Heart left ventricle (tissue), 16 donors: ENCODE measurements at regions not wholly inside any gene's neighbourhood (a gene's known extent, or its start where the extent isn't known, plus 50 kb on each side); places are given as distances from the start of the nearest gene placed in this dataset.

Experiments used
- ATAC-seq, 4 donors: fragments of 200-7000 bp; cut with Tn5 transposase; one replicate each; pipeline ENCODE4 v1.9.1; 2020 to 2022; ENCODE audit warnings: moderate library complexity in 4 of 4, mild to moderate bottlenecking in 3 of 4, moderate number of reproducible peaks in 1 of 4
- DNase-seq, 5 donors: peaks; one replicate each; pipeline ENCODE4 v3.0.0-alpha.2; 2020
- H3K27ac ChIP-seq, 12 donors: fragments of 200-600 bp; sonication (generic) in 4 of 12; one replicate each; pipeline versions ENCODE4 v1.5.0 to v1.8.0; 2016 to 2022; ENCODE audit warnings: mild to moderate bottlenecking in 2 of 12
- H3K27me3 ChIP-seq, 9 donors: fragments of 200-600 bp; sonication (generic) in 2 of 9; one replicate each; pipeline versions ENCODE4 v1.5.1 to v1.8.0; 2016 to 2022; ENCODE audit warnings: mild to moderate bottlenecking in 3 of 9
- H3K36me3 ChIP-seq, 9 donors: fragments of 200-600 bp; sonication (generic) in 2 of 9; one replicate each; pipeline versions ENCODE4 v1.5.0 to v1.8.0; 2018 to 2022; ENCODE audit warnings: mild to moderate bottlenecking in 2 of 9
- H3K4me1 ChIP-seq, 12 donors: fragments of 200-600 bp; sonication (generic) in 4 of 12; one replicate each; pipeline versions ENCODE4 v1.5.0 to v1.8.0; 2016 to 2022; ENCODE audit warnings: mild to moderate bottlenecking in 3 of 12
- H3K4me3 ChIP-seq, 12 donors: fragments of 200-600 bp; sonication (generic) in 4 of 12; one replicate each; pipeline versions ENCODE4 v1.5.0 to v1.8.0; 2017 to 2022; ENCODE audit warnings: mild to moderate bottlenecking in 9 of 12, moderate library complexity in 4 of 12
- H3K9me3 ChIP-seq, 12 donors: fragments of 200-600 bp; sonication (generic) in 4 of 12; one replicate each; pipeline versions ENCODE4 v1.5.0 to v1.8.0; 2016 to 2022; ENCODE audit warnings: mild to moderate bottlenecking in 1 of 12
- CTCF ChIP-seq, 12 donors: fragments of 200-600 bp; sonication (generic) in 4 of 12; IDR thresholded peaks; one replicate each; pipeline versions ENCODE4 v1.5.0 to v1.8.0; 2018 to 2022; ENCODE audit warnings: antibody characterized with exemption in 12 of 12, mild to moderate bottlenecking in 5 of 12
- POLR2A ChIP-seq, 2 donors: fragments of 450-650 bp; IDR thresholded peaks; one replicate each; pipeline ENCODE4 v1.6.1; 2017; ENCODE audit warnings: antibody characterized with exemption in 2 of 2, mild to moderate bottlenecking in 2 of 2, moderate library complexity in 2 of 2
- WGBS, 4 donors: extraction: QIAGEN DNeasy Blood & Tissue Kit in 2 of 4; methylation state at CpG; one replicate each; pipeline versions ENCODE4 v1.1.5 to v1.1.7; 2013 to 2018; 5-methylcytosine and 5-hydroxymethylcytosine counted together
- intact Hi-C, 10 donors: fragments of 100-400 bp; cut with DNase I; formaldehyde crosslinking; loops; one replicate each; pipeline versions ENCODE4 v1.11.1 to v1.14.2; 2022
- donor health status: ischemic (EF 13 %, LVEDD 7.1; RV severe dilation, severe dysfunction).
- donor health status: healthy with polysubstance abuse.
- donor health status: DM: no; HTN: yes; CAD: no.
- donor health status: DM: no; HTN: no; CAD: no.
- donor health status: ischemic (EF 25% LVEDD 6.9; RV normal size, moderate dysfunction).
- donor health status: ischemic (EF 25% LVEDD 5.7; RV mildly dilated, moderate dysfunction).
- donor health status: healthy.
- donor health status: DM: yes; HTN: yes; CAD: no.
- donor health status: ischemic (EF 35%, LVEDD 5.7; RV mildly dilated, moderate dysfunction).
- donor health status: nonischemic (EF 11% LVEDD 7.7; RV severe dilation, severe dysfunction).
- donor health status: DM: yes; HTN: yes; CAD: no.
- donor health status: PGD.
- donor health status: ischemic (EF 29% LVEDD 5.4; RV normal size, mild dysfunction).
- donor health status: nonischemic (EF 23%, LVEDD 6.1; RV moderate dilation, normal function).

GRCh38 chr2:65636813-65637483 is 204.5 kb upstream of the SPRED2 start:
- WGBS, 4 donors: 66 to 68% (median 67%) methylated on average over 7 of the region's 7 CpGs
- intact Hi-C loops: no loop called here
- H3K27ac ChIP-seq: no peak overlapping the region
- DNase-seq: no peak
- H3K27me3 ChIP-seq: peaks cover 0 to 13% (median 0%) of the 10 kb centered on the region in 9 donors
- H3K4me3 ChIP-seq: no peak overlapping the region
- H3K36me3 ChIP-seq: no peaks in the 10 kb centered on the region
- TF ChIP-seq CTCF (IDR thresholded peaks at IDR 0.05) (no peak), POLR2A (IDR thresholded peaks at IDR 0.05) (no peak)
- no peaks in the 10 kb centered on the region for H3K4me1 ChIP-seq
- H3K9me3 ChIP-seq: no peaks in the 10 kb centered on the region
- ATAC-seq: no peak

- intact Hi-C loops: no loop called here
- peaks cover 0 to 13% (median 0%) of the 10 kb centered on the region in 9 donors for H3K27me3 ChIP-seq
These were observed 203.6 kb upstream of the SPRED2 start for GRCh38 chr2:65636024-65636423.

GRCh38 chr2:65634304-65634703 is 201.9 kb upstream of the SPRED2 start:
- Histone ChIP-seq H3K27ac (no peak overlapping the region), H3K4me1 (no peaks in the 10 kb centered on the region), H3K4me3 (no peak overlapping the region), H3K27me3 (peaks cover 0 to 4% (median 0%) of the 10 kb centered on the region in 9 donors), H3K9me3 (no peaks in the 10 kb centered on the region), H3K36me3 (no peaks in the 10 kb centered on the region)
- intact Hi-C loops: no loop called here
- WGBS, 4 donors: 74 to 86% (median 77%) methylated on average over 4 of the region's 4 CpGs
- ATAC-seq: no peak
- no peak for DNase-seq
- TF ChIP-seq POLR2A (IDR thresholded peaks at IDR 0.05) (no peak), CTCF (IDR thresholded peaks at IDR 0.05) (no peak)

More at GRCh38 chr2:65636024-65636423, 203.6 kb upstream of the SPRED2 start:
- TF ChIP-seq CTCF (IDR thresholded peaks at IDR 0.05): no peak
- no peak for TF ChIP-seq POLR2A (IDR thresholded peaks at IDR 0.05)
- ATAC-seq: no peak
- Histone ChIP-seq H3K36me3 (no peaks in the 10 kb centered on the region), H3K4me3 (no peak overlapping the region), H3K9me3 (no peaks in the 10 kb centered on the region), H3K27ac (no peak overlapping the region), H3K4me1 (no peaks in the 10 kb centered on the region)
- no peak for DNase-seq
- 72 to 83% (median 75%) methylated on average over 2 of the region's 2 CpGs for WGBS, 4 donors

- intact Hi-C loops: no loop called here
- Histone ChIP-seq H3K36me3 (no peaks in the 10 kb centered on the region), H3K4me1 (no peaks in the 10 kb centered on the region), H3K27ac (peak overlapping the region in 1 of 12 donors; percentile 5), H3K27me3 (no peaks in the 10 kb centered on the region), H3K9me3 (peaks cover 0 to 18% (median 0%) of the 10 kb centered on the region in 12 donors), H3K4me3 (no peak overlapping the region)
- ATAC-seq (no peak), DNase-seq (no peak)
- WGBS, 4 donors: 52 to 74% (median 66%) methylated on average over 3 of the region's 3 CpGs
- no peak for TF ChIP-seq POLR2A (IDR thresholded peaks at IDR 0.05)
- no peak for TF ChIP-seq CTCF (IDR thresholded peaks at IDR 0.05)
These were observed 198.2 kb upstream of the SPRED2 start for GRCh38 chr2:65630643-65631042.
